Heart left ventricle (tissue), 16 donors: ENCODE measurements at regions not wholly inside any gene's neighbourhood (a gene's known extent, or its start where the extent isn't known, plus 50 kb on each side); places are given as distances from the start of the nearest gene placed in this dataset.

ENCODE experiments used
- ATAC-seq, 4 donors: fragments of 200-7000 bp; cut with Tn5 transposase; one replicate each; pipeline ENCODE4 v1.9.1; 2020 to 2022; ENCODE audit warnings: moderate library complexity in 4 of 4, mild to moderate bottlenecking in 3 of 4, moderate number of reproducible peaks in 1 of 4
- DNase-seq, 5 donors: peaks; one replicate each; pipeline ENCODE4 v3.0.0-alpha.2; 2020
- H3K27ac ChIP-seq, 12 donors: fragments of 200-600 bp; sonication (generic) in 4 of 12; one replicate each; pipeline versions ENCODE4 v1.5.0 to v1.8.0; 2016 to 2022; ENCODE audit warnings: mild to moderate bottlenecking in 2 of 12
- H3K27me3 ChIP-seq, 9 donors: fragments of 200-600 bp; sonication (generic) in 2 of 9; one replicate each; pipeline versions ENCODE4 v1.5.1 to v1.8.0; 2016 to 2022; ENCODE audit warnings: mild to moderate bottlenecking in 3 of 9
- H3K36me3 ChIP-seq, 9 donors: fragments of 200-600 bp; sonication (generic) in 2 of 9; one replicate each; pipeline versions ENCODE4 v1.5.0 to v1.8.0; 2018 to 2022; ENCODE audit warnings: mild to moderate bottlenecking in 2 of 9
- H3K4me1 ChIP-seq, 12 donors: fragments of 200-600 bp; sonication (generic) in 4 of 12; one replicate each; pipeline versions ENCODE4 v1.5.0 to v1.8.0; 2016 to 2022; ENCODE audit warnings: mild to moderate bottlenecking in 3 of 12
- H3K4me3 ChIP-seq, 12 donors: fragments of 200-600 bp; sonication (generic) in 4 of 12; one replicate each; pipeline versions ENCODE4 v1.5.0 to v1.8.0; 2017 to 2022; ENCODE audit warnings: mild to moderate bottlenecking in 9 of 12, moderate library complexity in 4 of 12
- H3K9me3 ChIP-seq, 12 donors: fragments of 200-600 bp; sonication (generic) in 4 of 12; one replicate each; pipeline versions ENCODE4 v1.5.0 to v1.8.0; 2016 to 2022; ENCODE audit warnings: mild to moderate bottlenecking in 1 of 12
- POLR2A ChIP-seq, 2 donors: fragments of 450-650 bp; IDR thresholded peaks; one replicate each; pipeline ENCODE4 v1.6.1; 2017; ENCODE audit warnings: antibody characterized with exemption in 2 of 2, mild to moderate bottlenecking in 2 of 2, moderate library complexity in 2 of 2
- WGBS, 4 donors: extraction: QIAGEN DNeasy Blood & Tissue Kit in 2 of 4; methylation state at CpG; one replicate each; pipeline versions ENCODE4 v1.1.5 to v1.1.7; 2013 to 2018; 5-methylcytosine and 5-hydroxymethylcytosine counted together
- intact Hi-C, 10 donors: fragments of 100-400 bp; cut with DNase I; formaldehyde crosslinking; loops; one replicate each; pipeline versions ENCODE4 v1.11.1 to v1.14.2; 2022
- TF ChIP-seq, protein P1 (sequence below), 12 donors: fragments of 200-600 bp; sonication (generic) in 4 of 12; IDR thresholded peaks; one replicate each; pipeline versions ENCODE4 v1.5.0 to v1.8.0; 2018 to 2022; ENCODE audit warnings: antibody characterized with exemption in 12 of 12, mild to moderate bottlenecking in 5 of 12
- donor health status: ischemic (EF 13 %, LVEDD 7.1; RV severe dilation, severe dysfunction).
- donor health status: healthy with polysubstance abuse.
- donor health status: DM: no; HTN: yes; CAD: no.
- donor health status: DM: no; HTN: no; CAD: no.
- donor health status: ischemic (EF 25% LVEDD 6.9; RV normal size, moderate dysfunction).
- donor health status: ischemic (EF 25% LVEDD 5.7; RV mildly dilated, moderate dysfunction).
- donor health status: healthy.
- donor health status: DM: yes; HTN: yes; CAD: no.
- donor health status: ischemic (EF 35%, LVEDD 5.7; RV mildly dilated, moderate dysfunction).
- donor health status: nonischemic (EF 11% LVEDD 7.7; RV severe dilation, severe dysfunction).
- donor health status: DM: yes; HTN: yes; CAD: no.
- donor health status: PGD.
- donor health status: ischemic (EF 29% LVEDD 5.4; RV normal size, mild dysfunction).
- donor health status: nonischemic (EF 23%, LVEDD 6.1; RV moderate dilation, normal function).

DNA sequence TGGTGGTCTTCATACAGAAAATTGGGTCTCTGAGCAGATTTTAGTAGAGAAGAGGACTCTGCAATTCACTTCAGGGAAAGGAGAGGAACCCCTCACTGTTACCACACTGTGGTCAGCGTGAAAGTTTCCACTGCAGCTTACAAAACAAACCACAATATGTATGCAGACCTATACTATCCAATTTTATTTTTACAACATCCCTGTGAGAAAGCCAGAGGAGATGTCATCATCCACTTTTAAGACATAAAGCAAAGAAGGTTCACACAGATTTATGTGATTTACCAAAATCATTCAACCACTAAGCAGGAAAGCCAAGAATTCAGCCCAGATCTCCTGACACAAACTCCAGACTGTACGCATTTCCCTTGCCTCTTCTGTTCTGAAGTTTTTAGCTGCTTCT, 442.4 kb downstream of the FRK start:
- no peaks in the 10 kb centered on the region for H3K9me3 ChIP-seq
- no peaks in the 10 kb centered on the region for H3K36me3 ChIP-seq
- 87 to 90% (median 88%) methylated on average over 2 of the region's 2 CpGs for WGBS, 4 donors
- intact Hi-C loops = no loop called here
- no peaks in the 10 kb centered on the region for H3K27me3 ChIP-seq
- H3K4me1 ChIP-seq = no peaks in the 10 kb centered on the region
- no peak overlapping the region for H3K27ac ChIP-seq
- no peak for TF ChIP-seq POLR2A (IDR thresholded peaks at IDR 0.05)
- TF ChIP-seq, protein P1, sequence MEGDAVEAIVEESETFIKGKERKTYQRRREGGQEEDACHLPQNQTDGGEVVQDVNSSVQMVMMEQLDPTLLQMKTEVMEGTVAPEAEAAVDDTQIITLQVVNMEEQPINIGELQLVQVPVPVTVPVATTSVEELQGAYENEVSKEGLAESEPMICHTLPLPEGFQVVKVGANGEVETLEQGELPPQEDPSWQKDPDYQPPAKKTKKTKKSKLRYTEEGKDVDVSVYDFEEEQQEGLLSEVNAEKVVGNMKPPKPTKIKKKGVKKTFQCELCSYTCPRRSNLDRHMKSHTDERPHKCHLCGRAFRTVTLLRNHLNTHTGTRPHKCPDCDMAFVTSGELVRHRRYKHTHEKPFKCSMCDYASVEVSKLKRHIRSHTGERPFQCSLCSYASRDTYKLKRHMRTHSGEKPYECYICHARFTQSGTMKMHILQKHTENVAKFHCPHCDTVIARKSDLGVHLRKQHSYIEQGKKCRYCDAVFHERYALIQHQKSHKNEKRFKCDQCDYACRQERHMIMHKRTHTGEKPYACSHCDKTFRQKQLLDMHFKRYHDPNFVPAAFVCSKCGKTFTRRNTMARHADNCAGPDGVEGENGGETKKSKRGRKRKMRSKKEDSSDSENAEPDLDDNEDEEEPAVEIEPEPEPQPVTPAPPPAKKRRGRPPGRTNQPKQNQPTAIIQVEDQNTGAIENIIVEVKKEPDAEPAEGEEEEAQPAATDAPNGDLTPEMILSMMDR (IDR thresholded peaks at IDR 0.05) = no peak
- no peak overlapping the region for H3K4me3 ChIP-seq
- DNase-seq (no peak), ATAC-seq (no peak)

GRCh38 chr6:115617031-115617430, 443.7 kb downstream of the FRK start:
- ATAC-seq = no peak
- Histone ChIP-seq H3K9me3 (no peaks in the 10 kb centered on the region), H3K4me1 (no peaks in the 10 kb centered on the region), H3K27ac (no peak overlapping the region), H3K4me3 (no peak overlapping the region), H3K36me3 (no peaks in the 10 kb centered on the region), H3K27me3 (no peaks in the 10 kb centered on the region)
- 69 to 72% (median 71%) methylated on average over 1 of the region's 1 CpG for whole genome bisulfite sequencing, 4 donors
- no peak for DNase-seq
- TF ChIP-seq, protein P1 (IDR thresholded peaks at IDR 0.05) = no peak
- TF ChIP-seq POLR2A (IDR thresholded peaks at IDR 0.05) = no peak
- intact Hi-C loops = no loop called here

GRCh38 chr6:115613488-115613887, 447.2 kb downstream of the FRK start:
- H3K4me1 ChIP-seq = no peaks in the 10 kb centered on the region
- H3K27me3 ChIP-seq = no peaks in the 10 kb centered on the region
- WGBS, 4 donors = 60 to 75% (median 65%) methylated on average over 3 of the region's 3 CpGs
- H3K27ac ChIP-seq = no peak overlapping the region
- no peaks in the 10 kb centered on the region for H3K9me3 ChIP-seq
- no peaks in the 10 kb centered on the region for H3K36me3 ChIP-seq
- no peak overlapping the region for H3K4me3 ChIP-seq
- DNase-seq (no peak), ATAC-seq (peak in 1 of 4 donors; percentile 46)
- no peak for TF ChIP-seq POLR2A (IDR thresholded peaks at IDR 0.05)
- TF ChIP-seq, protein P1 (IDR thresholded peaks at IDR 0.05) = no peak
- intact Hi-C loops = no loop called here

DNA sequence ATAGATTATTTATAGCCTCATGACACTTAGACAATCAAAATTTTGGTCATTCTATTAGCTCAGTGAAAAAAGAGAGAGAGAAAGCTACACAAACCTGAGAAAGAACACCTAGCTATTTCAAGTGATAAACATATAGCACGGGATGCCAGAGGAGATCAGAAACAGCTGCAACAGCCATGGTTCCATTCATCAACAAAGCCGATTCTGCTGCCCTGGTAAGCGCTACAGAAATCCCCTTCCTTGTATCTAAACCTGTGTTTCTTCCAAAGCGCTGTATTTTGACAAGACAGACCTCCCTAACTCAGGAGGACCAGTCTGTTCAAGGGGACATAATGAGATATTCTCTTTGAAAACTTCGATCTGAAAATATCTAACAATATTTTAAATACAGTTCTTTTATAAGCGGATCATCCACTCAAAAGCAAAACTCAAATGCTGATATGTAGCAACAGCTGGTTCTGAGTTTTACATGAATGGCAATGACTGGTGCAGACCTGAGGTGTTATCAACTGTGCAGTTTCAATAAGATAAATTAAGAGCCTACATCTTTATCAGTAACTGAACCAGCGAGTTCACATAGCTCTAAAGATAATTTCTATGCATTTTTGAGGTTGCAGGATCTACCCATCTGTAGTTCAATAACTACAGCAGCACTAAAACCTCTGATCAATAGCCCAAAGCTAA, 447.8 kb downstream of the FRK start:
- H3K27ac ChIP-seq = no peak overlapping the region

More for the DNA sequence above, 447.8 kb downstream of the FRK start:
- Histone ChIP-seq H3K36me3 (no peaks in the 10 kb centered on the region), H3K4me1 (no peaks in the 10 kb centered on the region), H3K9me3 (no peaks in the 10 kb centered on the region), H3K4me3 (no peak overlapping the region), H3K27me3 (no peaks in the 10 kb centered on the region)
- intact Hi-C loops = no loop called here
- WGBS, 4 donors = 51 to 64% (median 57%) methylated on average over 7 of the region's 7 CpGs
- ATAC-seq (no peak), DNase-seq (no peak)
- TF ChIP-seq, protein P1 (IDR thresholded peaks at IDR 0.05) = no peak
- TF ChIP-seq POLR2A (IDR thresholded peaks at IDR 0.05) = no peak
